Omental fat pad (tissue), 3 donors: ENCODE measurements at regions not wholly inside any gene's neighbourhood (a gene's known extent, or its start where the extent isn't known, plus 50 kb on each side); places are given as distances from the start of the nearest gene placed in this dataset.
"Not testable (repeated sequence)": the region's sequence is repeated elsewhere in the genome, so short reads cannot be mapped to it uniquely, and the experiment has no call there.

ENCODE experiments used
- ATAC-seq: fragments of 150-250 bp; one replicate; pipeline ENCODE4 v1.9.1; 2016; ENCODE audit warnings: mild to moderate bottlenecking, moderate library complexity; ENCODE audit not compliant: low FRiP score
- DNase-seq: peaks from one replicate; pipeline ENCODE4 v3.0.0-alpha.2; 2019; ENCODE audit warnings: low spot score
- TF ChIP-seq, protein P1 (sequence below), 3 donors: fragments of 450-650 bp; IDR thresholded peaks; one replicate each; pipeline ENCODE4 v1.5.1; 2016 to 2017; ENCODE audit warnings: antibody characterized with exemption in 3 of 3, mild to moderate bottlenecking in 3 of 3, moderate library complexity in 2 of 3

DNA sequence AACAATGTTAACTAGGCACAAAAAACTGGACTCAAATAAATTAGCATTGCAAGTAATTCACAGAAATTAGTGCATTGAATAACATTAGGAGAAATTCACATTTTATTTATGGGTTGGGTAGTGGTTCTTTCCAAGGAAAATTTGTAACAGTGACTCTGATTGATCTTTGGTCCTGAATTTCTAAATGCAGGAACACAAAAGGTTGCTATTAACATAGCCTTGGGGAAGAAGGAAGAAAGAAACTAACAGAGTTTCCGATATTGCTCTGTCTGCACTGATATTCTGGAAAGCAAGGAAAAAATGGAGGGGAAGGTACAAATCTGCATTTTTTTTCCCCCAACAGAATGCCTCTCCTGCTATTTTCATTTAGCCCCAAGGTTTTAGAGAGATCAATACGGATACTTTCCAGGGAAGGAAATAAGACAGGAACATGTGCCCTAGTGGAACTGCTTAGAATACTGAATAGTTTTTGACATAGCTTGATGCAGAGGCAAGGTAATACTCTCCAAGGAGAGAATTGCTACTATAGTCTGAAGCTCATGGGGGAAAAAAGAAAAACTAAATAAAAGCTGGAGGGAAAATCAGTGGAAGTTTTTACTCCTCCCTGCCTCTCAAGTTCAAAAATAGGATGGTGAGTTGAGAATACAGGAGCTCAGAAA lies 490.1 kb downstream of the RAPGEF2 start:
- DNase-seq (no peak), ATAC-seq (no peak)
- TF ChIP-seq, protein P1, sequence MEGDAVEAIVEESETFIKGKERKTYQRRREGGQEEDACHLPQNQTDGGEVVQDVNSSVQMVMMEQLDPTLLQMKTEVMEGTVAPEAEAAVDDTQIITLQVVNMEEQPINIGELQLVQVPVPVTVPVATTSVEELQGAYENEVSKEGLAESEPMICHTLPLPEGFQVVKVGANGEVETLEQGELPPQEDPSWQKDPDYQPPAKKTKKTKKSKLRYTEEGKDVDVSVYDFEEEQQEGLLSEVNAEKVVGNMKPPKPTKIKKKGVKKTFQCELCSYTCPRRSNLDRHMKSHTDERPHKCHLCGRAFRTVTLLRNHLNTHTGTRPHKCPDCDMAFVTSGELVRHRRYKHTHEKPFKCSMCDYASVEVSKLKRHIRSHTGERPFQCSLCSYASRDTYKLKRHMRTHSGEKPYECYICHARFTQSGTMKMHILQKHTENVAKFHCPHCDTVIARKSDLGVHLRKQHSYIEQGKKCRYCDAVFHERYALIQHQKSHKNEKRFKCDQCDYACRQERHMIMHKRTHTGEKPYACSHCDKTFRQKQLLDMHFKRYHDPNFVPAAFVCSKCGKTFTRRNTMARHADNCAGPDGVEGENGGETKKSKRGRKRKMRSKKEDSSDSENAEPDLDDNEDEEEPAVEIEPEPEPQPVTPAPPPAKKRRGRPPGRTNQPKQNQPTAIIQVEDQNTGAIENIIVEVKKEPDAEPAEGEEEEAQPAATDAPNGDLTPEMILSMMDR (IDR thresholded peaks at IDR 0.05): no peak

DNA sequence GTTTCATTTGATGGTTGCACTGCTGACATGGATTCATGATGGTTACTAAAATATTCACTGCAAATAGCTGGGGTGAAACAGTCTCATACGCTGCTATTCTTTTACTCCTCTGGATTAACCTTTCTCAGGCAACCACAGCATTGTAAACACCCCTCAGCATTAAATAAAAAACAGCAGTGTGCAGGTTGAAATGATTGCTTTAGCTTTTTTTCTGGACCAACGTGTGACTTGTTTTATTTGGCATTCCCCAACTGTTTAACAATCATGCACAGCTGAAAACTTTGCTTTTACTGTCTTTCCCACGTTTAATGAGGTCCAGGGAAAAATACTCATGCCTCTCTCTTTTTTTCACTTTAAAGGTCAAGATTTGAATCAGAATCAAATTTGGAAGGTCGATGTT lies 490.8 kb downstream of the RAPGEF2 start:
- no peak for DNase-seq
- TF ChIP-seq, protein P1 (IDR thresholded peaks at IDR 0.05): no peak
- ATAC-seq: no peak

DNA sequence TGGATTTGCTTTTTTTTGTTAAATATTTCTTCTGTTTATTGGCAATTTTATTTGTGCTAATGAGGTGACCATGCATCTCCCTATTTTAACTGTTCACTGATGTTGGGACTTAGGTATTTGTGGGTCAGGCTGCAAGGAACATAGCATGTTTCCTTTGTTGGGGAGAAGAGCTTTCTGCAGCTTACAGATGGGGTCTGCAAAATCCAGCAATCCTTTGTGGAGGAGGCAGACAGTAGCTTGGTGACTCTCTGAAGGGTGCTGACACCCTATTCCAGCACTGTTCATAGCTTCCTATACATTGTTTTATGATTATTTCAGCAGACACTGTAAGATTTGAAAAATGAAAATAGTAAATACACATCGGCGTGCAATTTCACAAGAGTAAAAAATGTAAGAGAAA lies 491.7 kb downstream of the RAPGEF2 start:
- DNase-seq (no peak), ATAC-seq (no peak)
- TF ChIP-seq, protein P1 (IDR thresholded peaks at IDR 0.05): no peak

DNA sequence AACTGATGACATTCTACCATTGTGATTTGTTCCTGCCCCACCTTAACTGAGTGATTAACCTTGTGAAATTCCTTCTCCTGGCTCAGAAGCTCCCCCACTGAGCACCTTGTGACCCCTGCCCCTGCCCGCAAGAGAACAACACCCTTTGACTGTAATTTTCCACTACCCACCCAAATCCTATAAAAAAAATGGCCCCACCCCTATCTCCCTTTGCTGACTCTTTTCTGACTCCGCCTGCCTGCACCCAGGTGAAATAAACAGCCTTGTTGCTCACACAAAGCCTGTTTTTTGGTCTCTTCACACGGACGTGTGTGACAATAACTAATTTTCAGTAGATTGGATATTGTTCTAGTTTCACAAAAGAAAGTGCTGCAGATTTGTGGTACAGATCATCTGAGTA lies 492.2 kb downstream of the RAPGEF2 start:
- ATAC-seq, DNase-seq: not testable (repeated sequence)

DNA sequence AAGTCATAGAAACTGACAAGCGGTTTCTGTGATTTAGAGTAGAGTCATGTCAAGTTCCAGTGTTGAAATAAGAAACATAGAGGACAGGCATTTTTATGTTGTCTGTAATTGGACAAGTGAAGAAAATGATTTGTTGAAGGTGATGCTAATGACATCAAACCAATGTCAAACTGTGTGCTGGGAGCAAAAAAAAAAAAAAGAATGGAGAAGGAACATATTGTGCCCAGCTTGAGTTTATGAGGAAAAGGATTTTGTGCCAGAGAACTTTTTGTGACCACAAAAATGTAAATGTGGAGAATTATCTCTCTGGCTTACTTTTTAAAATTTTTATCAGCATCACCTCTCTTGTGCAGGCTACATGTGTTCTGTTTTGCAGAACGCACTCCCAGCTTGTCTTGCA lies 495.7 kb downstream of the RAPGEF2 start:
- DNase-seq: no peak
- no peak for ATAC-seq
- TF ChIP-seq, protein P1 (IDR thresholded peaks at IDR 0.05): no peak

DNA sequence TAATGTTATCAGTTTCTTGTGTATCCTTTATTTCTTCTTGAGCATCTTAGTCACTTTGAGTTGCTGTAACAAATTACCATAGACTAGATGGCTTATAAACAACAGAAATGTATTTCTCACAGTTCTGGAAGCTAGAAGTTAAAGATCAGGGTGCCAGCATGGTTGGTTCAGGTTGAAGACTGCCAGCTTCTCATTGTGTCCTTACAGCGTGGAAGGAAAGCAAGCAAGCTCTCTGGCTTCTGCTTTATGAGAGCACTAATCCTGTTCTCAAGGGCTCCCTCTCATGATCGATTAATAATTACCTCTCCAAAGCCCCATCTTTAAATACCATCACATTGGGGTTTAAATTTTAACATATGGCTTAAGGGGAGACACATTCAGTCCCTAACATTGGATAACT lies 497.2 kb downstream of the RAPGEF2 start:
- TF ChIP-seq, protein P1 (IDR thresholded peaks at IDR 0.05): no peak
- DNase-seq: no peak
- ATAC-seq: no peak

DNA sequence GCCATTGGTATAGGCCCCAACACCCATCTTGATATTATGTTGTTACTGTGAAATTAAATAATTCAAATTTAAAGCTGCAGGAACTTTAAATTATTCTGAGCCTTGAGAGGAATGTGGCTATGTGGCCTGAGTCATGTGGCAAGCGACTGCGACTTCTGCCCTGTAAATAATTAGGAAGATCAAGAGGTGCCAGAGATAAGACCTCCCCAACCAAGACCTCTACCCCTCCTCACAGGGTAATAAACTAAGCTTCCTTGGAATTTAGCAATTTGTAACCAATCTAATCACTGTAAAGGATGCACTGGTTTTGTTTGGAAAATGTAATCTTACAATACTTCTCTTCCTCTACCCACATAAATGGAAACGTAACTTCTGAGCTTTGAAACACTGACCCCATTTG lies 501.9 kb downstream of the RAPGEF2 start:
- ATAC-seq (no peak), DNase-seq (no peak)
- TF ChIP-seq, protein P1 (IDR thresholded peaks at IDR 0.05): no peak
